Endothelial cell (in vitro differentiated cells): ENCODE measurements at regions not wholly inside any gene's neighbourhood (a gene's known extent, or its start where the extent isn't known, plus 50 kb on each side); places are given as distances from the start of the nearest gene placed in this dataset.
A peak's percentile ranks its signal among the peaks of the same experiment; 100 is the strongest.

Experiments used
- DNase-seq: peaks from one replicate; pipeline ENCODE4 v3.0.0; 2021; ENCODE audit warnings: low spot score
- H3K27ac Mint-ChIP-seq: one replicate; pipeline ENCODE4 v1.8.0; 2021; ENCODE audit warnings: mixed read lengths, inconsistent platforms; ENCODE audit not compliant: unreplicated experiment
- H3K27me3 Mint-ChIP-seq: one replicate; pipeline ENCODE4 v1.8.0; 2021; ENCODE audit warnings: mild to moderate bottlenecking, moderate library complexity, mixed read lengths, inconsistent platforms; ENCODE audit not compliant: unreplicated experiment
- H3K36me3 Mint-ChIP-seq: one replicate; pipeline ENCODE4 v1.8.0; 2021; ENCODE audit warnings: mild to moderate bottlenecking, low read depth, mixed read lengths, inconsistent platforms; ENCODE audit not compliant: unreplicated experiment
- H3K4me1 Mint-ChIP-seq: one replicate; pipeline ENCODE4 v1.8.0; 2021; ENCODE audit warnings: mild to moderate bottlenecking, mixed read lengths, inconsistent platforms; ENCODE audit not compliant: unreplicated experiment
- H3K4me3 Mint-ChIP-seq: one replicate; pipeline ENCODE4 v1.8.0; 2021; ENCODE audit warnings: mild to moderate bottlenecking, mixed read lengths, inconsistent platforms; ENCODE audit not compliant: unreplicated experiment
- H3K9me3 Mint-ChIP-seq: one replicate; pipeline ENCODE4 v1.8.0; 2021; ENCODE audit warnings: mixed read lengths, inconsistent platforms; ENCODE audit not compliant: unreplicated experiment
- TF ChIP-seq, protein P1 (sequence below): fragments of 200-600 bp; sonication (generic); IDR thresholded peaks from one replicate; pipeline ENCODE4 v1.5.0; 2021; ENCODE audit warnings: antibody characterized with exemption; ENCODE audit not compliant: unreplicated experiment

GRCh38 chr13:39938596-39938995 is 283.1 kb downstream of the COG6 start:
- H3K27me3 Mint-ChIP-seq, result no peaks in the 10 kb centered on the region
- no peaks in the 10 kb centered on the region for H3K9me3 Mint-ChIP-seq
- TF ChIP-seq, protein P1, sequence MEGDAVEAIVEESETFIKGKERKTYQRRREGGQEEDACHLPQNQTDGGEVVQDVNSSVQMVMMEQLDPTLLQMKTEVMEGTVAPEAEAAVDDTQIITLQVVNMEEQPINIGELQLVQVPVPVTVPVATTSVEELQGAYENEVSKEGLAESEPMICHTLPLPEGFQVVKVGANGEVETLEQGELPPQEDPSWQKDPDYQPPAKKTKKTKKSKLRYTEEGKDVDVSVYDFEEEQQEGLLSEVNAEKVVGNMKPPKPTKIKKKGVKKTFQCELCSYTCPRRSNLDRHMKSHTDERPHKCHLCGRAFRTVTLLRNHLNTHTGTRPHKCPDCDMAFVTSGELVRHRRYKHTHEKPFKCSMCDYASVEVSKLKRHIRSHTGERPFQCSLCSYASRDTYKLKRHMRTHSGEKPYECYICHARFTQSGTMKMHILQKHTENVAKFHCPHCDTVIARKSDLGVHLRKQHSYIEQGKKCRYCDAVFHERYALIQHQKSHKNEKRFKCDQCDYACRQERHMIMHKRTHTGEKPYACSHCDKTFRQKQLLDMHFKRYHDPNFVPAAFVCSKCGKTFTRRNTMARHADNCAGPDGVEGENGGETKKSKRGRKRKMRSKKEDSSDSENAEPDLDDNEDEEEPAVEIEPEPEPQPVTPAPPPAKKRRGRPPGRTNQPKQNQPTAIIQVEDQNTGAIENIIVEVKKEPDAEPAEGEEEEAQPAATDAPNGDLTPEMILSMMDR, result no peak
- H3K4me1 Mint-ChIP-seq, result peaks cover 23% of the 10 kb centered on the region
- no peak for DNase-seq
- no peaks in the 10 kb centered on the region for H3K36me3 Mint-ChIP-seq
- H3K27ac Mint-ChIP-seq, result no peak overlapping the region
- H3K4me3 Mint-ChIP-seq, result no peak overlapping the region

DNA sequence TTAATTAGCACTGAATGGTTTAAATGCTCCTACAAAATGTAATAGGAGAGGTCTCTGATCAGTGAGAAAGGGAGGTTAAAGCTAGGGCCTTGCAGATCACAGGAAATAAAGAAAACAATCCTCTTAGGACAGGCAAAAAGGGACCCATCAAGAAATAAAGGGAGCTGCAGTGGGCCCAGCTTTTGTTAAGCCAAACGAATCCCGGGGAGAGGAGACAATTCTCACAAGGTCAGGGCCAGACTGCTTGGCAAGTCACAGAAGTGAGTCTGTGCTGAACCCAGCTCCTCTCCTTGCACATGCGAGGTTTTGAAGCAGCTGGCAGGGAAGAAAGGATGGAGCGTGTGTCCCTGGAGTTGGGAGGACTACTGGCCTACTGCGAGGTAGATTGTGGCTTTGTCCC is 285.8 kb downstream of the COG6 start:
- peaks cover 25% of the 10 kb centered on the region for H3K4me1 Mint-ChIP-seq
- H3K27me3 Mint-ChIP-seq, result no peaks in the 10 kb centered on the region
- no peaks in the 10 kb centered on the region for H3K9me3 Mint-ChIP-seq
- H3K27ac Mint-ChIP-seq, result no peak overlapping the region
- TF ChIP-seq, protein P1, result no peak
- DNase-seq, result no peak
- H3K4me3 Mint-ChIP-seq, result no peak overlapping the region
- no peaks in the 10 kb centered on the region for H3K36me3 Mint-ChIP-seq

GRCh38 chr13:39941911-39942551 is 286.6 kb downstream of the COG6 start:
- Mint-ChIP-seq H3K36me3 (no peaks in the 10 kb centered on the region), H3K4me1 (peaks cover 25% of the 10 kb centered on the region), H3K27me3 (no peaks in the 10 kb centered on the region), H3K4me3 (no peak overlapping the region), H3K27ac (peak overlapping the region; percentile 22), H3K9me3 (no peaks in the 10 kb centered on the region)
- no peak for DNase-seq
- TF ChIP-seq, protein P1, result no peak

GRCh38 chr13:39942552-39943273 is 287.3 kb downstream of the COG6 start:
- Mint-ChIP-seq H3K36me3 (no peaks in the 10 kb centered on the region), H3K4me1 (peaks cover 25% of the 10 kb centered on the region), H3K27ac (peak overlapping the region; percentile 22), H3K4me3 (no peak overlapping the region), H3K9me3 (no peaks in the 10 kb centered on the region), H3K27me3 (no peaks in the 10 kb centered on the region)
- TF ChIP-seq, protein P1, result peak; percentile 69
- peak; percentile 63 for DNase-seq

- DNase-seq, result no peak
- peaks cover 25% of the 10 kb centered on the region for H3K4me1 Mint-ChIP-seq
- H3K27me3 Mint-ChIP-seq, result no peaks in the 10 kb centered on the region
- H3K27ac Mint-ChIP-seq, result no peak overlapping the region
- no peaks in the 10 kb centered on the region for H3K9me3 Mint-ChIP-seq
- no peaks in the 10 kb centered on the region for H3K36me3 Mint-ChIP-seq
- TF ChIP-seq, protein P1, result no peak
- no peak overlapping the region for H3K4me3 Mint-ChIP-seq
Observed at GRCh38 chr13:39943711-39944110, 288.2 kb downstream of the COG6 start.
